ENCODE measurements at regions not wholly inside any gene's neighbourhood (a gene's known extent, or its start where the extent isn't known, plus 50 kb on each side); places are given as distances from the start of the nearest gene placed in this dataset.

DNA sequence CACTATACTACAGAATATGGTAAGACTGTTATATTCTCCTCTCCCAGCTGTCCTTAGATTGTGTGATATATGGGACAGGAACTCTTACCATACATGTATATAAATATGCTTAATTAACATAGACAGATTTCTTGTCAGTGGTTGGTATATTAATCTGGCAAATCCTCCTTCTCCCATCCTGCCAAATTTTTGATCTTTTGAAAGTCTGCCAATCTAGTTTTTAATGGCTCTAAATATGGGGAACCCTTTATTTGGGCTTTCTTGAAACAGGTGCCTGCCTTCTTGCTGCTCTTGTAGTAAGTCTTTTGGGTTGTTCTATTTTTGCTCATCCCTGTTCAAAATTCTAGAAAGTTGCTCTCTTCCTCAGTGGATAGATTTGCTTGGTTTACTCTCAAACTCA, 63.5 kb downstream of the SPATA31D1 start:
- TF ChIP-seq, protein P1, sequence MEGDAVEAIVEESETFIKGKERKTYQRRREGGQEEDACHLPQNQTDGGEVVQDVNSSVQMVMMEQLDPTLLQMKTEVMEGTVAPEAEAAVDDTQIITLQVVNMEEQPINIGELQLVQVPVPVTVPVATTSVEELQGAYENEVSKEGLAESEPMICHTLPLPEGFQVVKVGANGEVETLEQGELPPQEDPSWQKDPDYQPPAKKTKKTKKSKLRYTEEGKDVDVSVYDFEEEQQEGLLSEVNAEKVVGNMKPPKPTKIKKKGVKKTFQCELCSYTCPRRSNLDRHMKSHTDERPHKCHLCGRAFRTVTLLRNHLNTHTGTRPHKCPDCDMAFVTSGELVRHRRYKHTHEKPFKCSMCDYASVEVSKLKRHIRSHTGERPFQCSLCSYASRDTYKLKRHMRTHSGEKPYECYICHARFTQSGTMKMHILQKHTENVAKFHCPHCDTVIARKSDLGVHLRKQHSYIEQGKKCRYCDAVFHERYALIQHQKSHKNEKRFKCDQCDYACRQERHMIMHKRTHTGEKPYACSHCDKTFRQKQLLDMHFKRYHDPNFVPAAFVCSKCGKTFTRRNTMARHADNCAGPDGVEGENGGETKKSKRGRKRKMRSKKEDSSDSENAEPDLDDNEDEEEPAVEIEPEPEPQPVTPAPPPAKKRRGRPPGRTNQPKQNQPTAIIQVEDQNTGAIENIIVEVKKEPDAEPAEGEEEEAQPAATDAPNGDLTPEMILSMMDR (IDR thresholded peaks at IDR 0.05): no peak

DNA sequence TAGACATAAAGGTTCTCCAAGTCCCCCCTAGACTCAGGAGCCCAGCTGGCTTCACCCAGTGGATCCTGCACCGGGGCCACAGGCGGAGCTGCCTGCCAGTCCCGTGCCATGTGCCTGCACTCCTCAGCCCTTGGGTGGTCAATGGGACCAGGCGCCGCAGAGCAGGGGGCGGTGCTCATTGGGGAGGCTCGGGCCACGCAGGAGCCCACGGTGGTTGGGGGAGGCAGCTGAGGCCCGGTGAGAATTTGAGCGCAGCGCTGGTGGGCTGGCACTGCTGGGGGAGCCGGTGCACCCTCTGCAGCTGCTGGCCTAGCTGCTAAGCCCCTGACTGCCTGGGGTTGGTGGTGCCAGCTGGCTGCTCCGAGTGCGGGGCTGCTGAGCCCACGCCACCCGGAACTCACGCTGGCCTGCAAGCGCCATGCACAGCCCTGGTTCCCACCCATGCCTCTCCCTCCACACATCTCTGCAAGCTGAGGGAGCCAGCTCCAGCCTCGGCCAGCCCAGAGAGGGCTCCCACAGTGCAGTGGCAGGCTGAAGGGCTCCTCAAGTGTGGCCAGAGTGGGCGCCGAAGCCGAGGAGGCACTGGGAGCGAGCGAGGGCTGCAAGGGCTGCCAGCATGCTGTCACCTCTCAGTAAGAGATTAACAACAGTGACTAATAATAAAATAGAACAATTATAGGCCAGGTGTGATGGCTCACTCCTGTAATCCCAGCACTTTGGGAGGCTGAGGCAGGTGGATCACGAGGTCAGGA, 65.9 kb downstream of the SPATA31D1 start:
- TF ChIP-seq, protein P1 (IDR thresholded peaks at IDR 0.05): no peak

DNA sequence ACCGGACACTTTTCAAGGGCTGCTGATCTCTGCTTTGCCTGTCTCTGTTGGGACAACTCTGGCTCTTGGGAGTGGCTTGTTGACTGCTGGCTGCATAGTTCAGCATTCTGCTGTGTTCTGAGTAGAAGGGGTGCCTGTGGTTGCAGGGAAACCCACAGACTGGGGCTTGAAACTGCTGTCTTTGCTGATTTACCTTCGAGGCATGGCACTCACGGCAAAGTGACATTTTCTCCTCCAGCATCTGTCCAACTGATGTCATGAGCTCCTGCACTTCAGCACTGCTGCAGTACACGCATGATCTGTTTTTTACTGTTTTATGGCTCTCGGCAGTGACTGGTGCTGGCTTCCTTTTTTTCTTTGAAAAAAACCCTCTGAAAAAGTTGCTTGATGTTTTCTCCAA, 69.2 kb downstream of the SPATA31D1 start:
- TF ChIP-seq, protein P1 (IDR thresholded peaks at IDR 0.05): no peak

DNA sequence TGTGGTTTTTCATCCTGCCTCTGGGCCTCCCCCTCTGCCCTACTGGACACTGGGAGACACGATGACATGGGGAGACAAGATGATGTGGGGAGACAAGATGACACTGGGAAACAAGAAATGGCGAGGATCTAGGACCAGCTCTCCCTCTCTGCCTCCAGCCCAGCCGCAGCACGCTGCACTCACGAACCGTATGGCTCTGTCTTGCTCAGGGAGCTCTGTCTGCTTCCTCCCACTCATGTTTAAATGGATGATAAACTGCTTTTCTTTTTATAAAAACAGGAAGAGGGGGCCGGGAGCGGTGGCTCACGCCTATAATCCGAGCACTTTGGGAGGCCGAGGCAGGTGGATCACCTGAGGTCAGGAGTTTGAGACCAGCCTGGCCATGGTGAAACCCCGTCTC, 73.7 kb downstream of the SPATA31D1 start:
- TF ChIP-seq, protein P1 (IDR thresholded peaks at IDR 0.05): no peak

DNA sequence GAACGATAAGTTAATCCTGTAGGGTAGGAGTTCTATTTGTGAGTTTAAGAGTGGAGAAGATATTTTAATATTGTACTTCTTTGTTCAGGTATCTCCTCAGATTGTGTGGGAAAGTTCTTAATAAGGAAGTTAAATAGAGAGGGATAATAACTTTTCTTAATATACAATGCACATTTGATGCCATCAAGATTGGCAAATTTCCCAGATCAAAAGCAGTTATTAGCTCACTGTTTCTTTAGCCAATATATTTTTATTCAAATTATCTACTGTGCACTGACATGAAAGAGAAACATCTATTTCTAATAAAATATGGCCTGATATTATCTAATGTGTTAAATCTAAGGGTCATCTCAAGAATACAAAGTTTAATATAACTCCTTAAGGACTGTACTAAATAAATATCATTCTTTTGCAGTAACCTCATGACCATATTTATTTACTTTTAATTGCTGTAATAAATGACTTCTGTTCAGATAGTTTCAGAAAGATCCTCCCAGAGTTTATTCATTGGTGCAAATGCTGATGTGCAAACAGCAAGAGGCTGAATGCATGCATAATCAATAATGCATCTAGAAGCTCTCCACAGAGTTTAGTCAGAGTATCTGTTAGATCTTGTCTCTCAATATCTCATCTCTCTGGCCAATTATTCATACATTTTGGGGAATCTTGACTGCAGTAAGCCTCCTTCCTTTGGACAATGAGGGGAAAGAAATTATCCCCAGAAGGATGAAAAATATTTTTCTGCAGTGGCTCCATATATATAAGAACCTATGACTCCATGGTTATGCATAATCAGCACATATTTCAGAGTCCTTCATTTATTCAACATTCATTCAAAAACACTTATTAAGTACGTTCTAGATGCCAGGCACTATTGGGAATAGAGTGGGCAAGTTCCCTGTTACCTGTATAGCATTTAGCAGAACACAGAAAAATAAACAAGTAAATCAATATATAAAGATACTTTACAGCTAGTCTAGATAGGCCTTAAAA, 85.3 kb downstream of the SPATA31D1 start:
- TF ChIP-seq, protein P1 (IDR thresholded peaks at IDR 0.05): no peak

DNA sequence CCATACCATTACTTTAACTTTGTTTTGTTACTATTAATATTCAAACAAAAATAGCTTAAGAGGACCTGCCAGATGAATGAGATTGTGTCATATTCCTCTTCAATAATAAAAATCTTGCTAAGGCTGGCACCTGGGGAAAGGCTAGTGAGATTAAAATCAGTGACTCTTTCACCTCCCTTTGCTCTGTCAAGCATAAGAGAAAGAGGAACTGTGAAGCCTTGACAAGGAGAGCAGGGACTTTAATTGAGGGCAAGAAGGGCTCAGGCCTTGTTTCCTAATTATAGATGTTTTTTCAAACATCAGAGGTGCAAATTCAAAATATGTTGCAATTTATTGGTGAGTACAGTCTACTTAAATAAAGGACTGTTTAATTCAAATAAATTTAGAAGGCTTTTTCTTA, 91.7 kb downstream of the SPATA31D1 start:
- TF ChIP-seq, protein P1 (IDR thresholded peaks at IDR 0.05): no peak

DNA sequence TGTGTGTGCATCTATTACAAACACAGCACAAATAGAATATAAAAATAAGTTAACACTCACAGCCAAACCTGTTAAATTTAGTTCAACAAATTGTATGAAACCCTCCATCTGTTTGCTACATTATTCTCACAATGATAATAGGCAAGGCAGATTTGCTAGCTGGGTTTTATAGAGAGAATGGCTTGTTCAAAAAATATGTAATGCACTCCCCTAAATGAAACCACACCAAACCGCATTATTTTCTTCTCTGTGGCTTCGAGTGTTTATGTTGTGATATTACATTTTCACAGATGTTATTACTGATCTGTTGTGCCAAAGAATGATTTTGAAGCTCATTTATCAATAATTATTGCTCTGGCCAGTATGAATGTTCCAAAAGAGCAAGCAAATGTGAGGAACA, 92.9 kb downstream of the SPATA31D1 start:
- TF ChIP-seq, protein P1 (IDR thresholded peaks at IDR 0.05): no peak
